Ishikawa (cell line): ENCODE measurements at regions not wholly inside any gene's neighbourhood (a gene's known extent, or its start where the extent isn't known, plus 50 kb on each side); places are given as distances from the start of the nearest gene placed in this dataset.
A peak's percentile ranks its signal among the peaks of the same experiment; 100 is the strongest.

Source experiments
- CEBPB ChIP-seq: IDR thresholded peaks from 2 replicates; pipeline ENCODE4 v1.6.1; 2012
- CREB1 ChIP-seq: IDR thresholded peaks from 2 replicates; pipeline ENCODE4 v1.6.1; 2012; ENCODE audit warnings: low read depth
- EGR1 ChIP-seq: IDR thresholded peaks from 2 replicates; pipeline ENCODE4 v1.6.1; 2012
- EP300 ChIP-seq: IDR thresholded peaks from 2 replicates; pipeline ENCODE4 v1.6.1; 2012; ENCODE audit warnings: borderline replicate concordance
- FOXM1 ChIP-seq: IDR thresholded peaks from 2 replicates; pipeline ENCODE4 v1.6.1; 2012; ENCODE audit warnings: low read depth, borderline replicate concordance
- MAX ChIP-seq: IDR thresholded peaks from 2 replicates; pipeline ENCODE4 v1.6.1; 2012
- NFIC ChIP-seq: IDR thresholded peaks from 2 replicates; pipeline ENCODE4 v1.6.1; 2012
- RAD21 ChIP-seq: IDR thresholded peaks from 2 replicates; pipeline ENCODE4 v1.6.1; 2012; ENCODE audit warnings: low read depth
- REST ChIP-seq: IDR thresholded peaks from 2 replicates; pipeline ENCODE4 v1.6.1; 2012; ENCODE audit warnings: low read depth, mild to moderate bottlenecking
- TAF1 ChIP-seq: IDR thresholded peaks from 2 replicates; pipeline ENCODE4 v1.6.1; 2012; ENCODE audit warnings: low read depth, mild to moderate bottlenecking
- TCF12 ChIP-seq: IDR thresholded peaks from 2 replicates; pipeline ENCODE4 v1.6.1; 2012; ENCODE audit warnings: low read depth
- TEAD4 ChIP-seq: IDR thresholded peaks from 2 replicates; pipeline ENCODE4 v1.6.1; 2012
- USF1 ChIP-seq: IDR thresholded peaks from 2 replicates; pipeline ENCODE4 v1.6.1; 2012
- YY1 ChIP-seq: IDR thresholded peaks from 2 replicates; pipeline ENCODE4 v1.6.1; 2012; ENCODE audit warnings: low read depth
- ZBTB7A ChIP-seq: IDR thresholded peaks from 2 replicates; pipeline ENCODE4 v1.6.1; 2012; ENCODE audit warnings: low read depth

GRCh38 chr4:154029171-154029570, 240.3 kb upstream of the SFRP2 start:
- no peak for TF ChIP-seq TAF1
- no peak for TF ChIP-seq RAD21
- TF ChIP-seq EP300 = no peak
- TF ChIP-seq ZBTB7A = no peak
- no peak for TF ChIP-seq MAX
- TF ChIP-seq USF1 = no peak
- TF ChIP-seq CREB1 = no peak
- TF ChIP-seq FOXM1 = no peak
- no peak for TF ChIP-seq NFIC
- TF ChIP-seq REST = no peak
- no peak for TF ChIP-seq EGR1
- TF ChIP-seq CEBPB = no peak
- no peak for TF ChIP-seq TCF12
- TF ChIP-seq TEAD4 = no peak
- no peak for TF ChIP-seq YY1

- no peak for TF ChIP-seq FOXM1
- no peak for TF ChIP-seq YY1
- TF ChIP-seq MAX = no peak
- no peak for TF ChIP-seq REST
- no peak for TF ChIP-seq EP300
- TF ChIP-seq TEAD4 = no peak
- no peak for TF ChIP-seq TAF1
- no peak for TF ChIP-seq TCF12
- TF ChIP-seq NFIC = no peak
- TF ChIP-seq USF1 = no peak
- no peak for TF ChIP-seq CREB1
- TF ChIP-seq ZBTB7A = no peak
- no peak for TF ChIP-seq RAD21
- no peak for TF ChIP-seq EGR1
- no peak for TF ChIP-seq CEBPB
Measured at GRCh38 chr4:154025110-154025509, 236.2 kb upstream of the SFRP2 start.

DNA sequence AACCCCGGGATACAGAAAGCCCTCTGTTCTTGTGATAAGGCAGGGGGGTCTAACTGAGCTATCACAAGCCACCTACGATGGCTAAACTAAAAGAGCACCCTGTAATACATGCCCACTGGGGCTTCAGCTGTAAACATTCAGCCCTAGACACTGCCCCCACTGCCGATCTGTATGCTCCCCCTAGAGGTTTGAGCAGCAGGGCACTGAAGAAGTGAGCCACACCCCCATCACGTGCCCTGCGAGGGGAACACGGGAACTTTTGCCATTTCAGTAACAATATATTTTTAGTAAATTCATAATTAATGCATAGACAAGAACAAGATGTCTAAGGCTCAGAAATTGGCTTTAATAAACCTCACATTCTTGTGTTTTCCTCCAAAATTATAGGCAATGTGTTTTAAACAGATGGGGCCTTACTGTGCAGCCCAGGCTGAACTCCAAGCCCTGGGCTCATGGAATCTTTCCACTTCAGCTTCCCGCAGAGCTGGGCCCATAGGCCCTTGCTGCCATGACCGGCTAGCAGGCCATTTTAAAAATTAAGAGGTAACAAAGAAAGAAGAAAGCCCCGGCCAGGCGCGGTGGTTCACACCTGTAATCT, 235.3 kb upstream of the SFRP2 start:
- TF ChIP-seq NFIC (no peak), TEAD4 (no peak), RAD21 (peak; percentile 14; the same call in 1 of the 2 replicates), FOXM1 (no peak)

DNA sequence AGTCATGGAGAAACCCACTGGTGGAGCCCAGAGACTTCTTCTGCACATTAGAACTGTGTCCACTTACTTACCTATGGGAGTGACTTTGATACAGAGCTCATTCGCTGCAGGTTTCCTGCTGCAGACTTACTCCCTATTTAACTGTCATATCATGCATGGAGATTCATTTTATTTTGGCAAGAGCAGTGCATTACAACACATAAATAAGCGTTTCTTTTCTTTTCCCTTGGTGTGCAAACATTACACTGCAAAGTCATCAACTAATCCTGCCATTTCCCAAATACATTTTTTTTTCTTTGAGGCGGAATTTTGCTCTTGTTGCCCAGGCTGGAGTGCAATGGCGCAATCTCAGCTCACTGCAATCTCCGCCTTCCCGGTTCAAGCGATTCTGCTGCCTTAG, 230.9 kb upstream of the SFRP2 start:
- TF ChIP-seq USF1 (no peak), EP300 (no peak), TAF1 (no peak), CREB1 (no peak), REST (no peak), MAX (no peak), FOXM1 (no peak), YY1 (no peak), TCF12 (no peak), NFIC (no peak), EGR1 (no peak), TEAD4 (no peak)
